ENCODE measurements at regions not wholly inside any gene's neighbourhood (a gene's known extent, or its start where the extent isn't known, plus 50 kb on each side); places are given as distances from the start of the nearest gene placed in this dataset.
"Not testable (repeated sequence)": the region's sequence is repeated elsewhere in the genome, so short reads cannot be mapped to it uniquely, and the experiment has no call there.

DNA sequence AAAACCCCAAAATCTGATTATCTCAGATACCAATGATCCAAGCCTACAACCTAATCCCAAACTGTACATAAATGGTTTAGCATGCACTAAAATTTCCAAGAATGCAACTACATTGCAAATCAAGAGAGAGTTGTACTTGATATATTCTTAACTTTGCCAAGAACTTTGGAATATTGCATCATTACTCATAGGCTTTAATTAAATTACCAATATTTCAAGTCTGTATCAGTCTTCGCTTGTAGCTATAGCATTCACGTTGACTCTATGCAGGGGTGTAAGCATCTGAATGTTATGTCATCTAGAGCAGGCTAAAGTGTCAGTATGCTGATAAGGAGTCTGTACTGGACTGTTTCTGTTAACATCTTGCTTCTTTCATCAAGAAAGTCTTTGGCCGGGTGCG lies 56.3 kb downstream of the FOXI3 start:
- no peak for DNase-seq (ENCODE audit: low read depth in 1 of 2, low spot score in 1 of 2)
- no peak overlapping the region for H3K27ac ChIP-seq (replicated peaks)
- H3K4me3 ChIP-seq (replicated peaks; ENCODE audit: insufficient read depth, low read length): no peak overlapping the region
- TF ChIP-seq GABPA (IDR thresholded peaks at IDR 0.05; ENCODE audit: low read depth): no peak
- no peak for TF ChIP-seq SPI1 (IDR thresholded peaks at IDR 0.05; ENCODE audit: borderline replicate concordance, low read depth)
- no peak for TF ChIP-seq CTCF (IDR thresholded peaks at IDR 0.05; ENCODE audit: insufficient read depth, low read length)
- no peak for TF ChIP-seq POLR2AphosphoS5 (IDR thresholded peaks at IDR 0.05; ENCODE audit: low read depth)
- no peak for TF ChIP-seq REST (IDR thresholded peaks at IDR 0.05; ENCODE audit: insufficient replicate concordance, low read depth)
- H3K27me3 ChIP-seq (ENCODE audit: insufficient read depth, poor library complexity, severe bottlenecking): no peaks in the 10 kb centered on the region

DNA sequence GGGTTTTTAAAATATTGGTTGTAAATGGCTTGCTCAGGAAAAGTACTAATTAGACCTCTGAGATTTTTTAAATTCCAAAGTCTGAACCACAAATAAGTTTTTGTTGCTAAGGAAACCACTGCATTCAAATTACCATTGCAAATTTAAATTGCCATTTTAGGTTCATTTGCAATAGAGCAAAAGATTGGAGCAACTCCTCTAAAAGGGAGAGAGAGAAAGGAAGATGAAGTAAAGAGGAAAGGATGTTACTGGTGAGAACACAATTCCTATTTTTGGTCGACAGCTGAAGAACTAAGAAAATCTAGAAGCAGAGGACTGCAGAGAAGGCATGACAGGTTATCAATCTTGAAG lies 74.9 kb downstream of the FOXI3 start:
- TF ChIP-seq REST (IDR thresholded peaks at IDR 0.05; ENCODE audit: insufficient replicate concordance, low read depth) (no peak), SPI1 (IDR thresholded peaks at IDR 0.05; ENCODE audit: borderline replicate concordance, low read depth) (no peak), CTCF (IDR thresholded peaks at IDR 0.05; ENCODE audit: insufficient read depth, low read length) (no peak), GABPA (IDR thresholded peaks at IDR 0.05; ENCODE audit: low read depth) (no peak), POLR2AphosphoS5 (IDR thresholded peaks at IDR 0.05; ENCODE audit: low read depth) (no peak)

GRCh38 chr2:88372042-88372441 lies 80.5 kb downstream of the FOXI3 start:
- TF ChIP-seq POLR2AphosphoS5 (IDR thresholded peaks at IDR 0.05; ENCODE audit: low read depth) (no peak), SPI1 (IDR thresholded peaks at IDR 0.05; ENCODE audit: borderline replicate concordance, low read depth) (no peak), REST (IDR thresholded peaks at IDR 0.05; ENCODE audit: insufficient replicate concordance, low read depth) (no peak), GABPA (IDR thresholded peaks at IDR 0.05; ENCODE audit: low read depth) (no peak), CTCF (IDR thresholded peaks at IDR 0.05; ENCODE audit: insufficient read depth, low read length) (no peak)
- Histone ChIP-seq H3K27me3 (ENCODE audit: insufficient read depth, poor library complexity, severe bottlenecking) (no peaks in the 10 kb centered on the region), H3K4me3 (replicated peaks; ENCODE audit: insufficient read depth, low read length) (no peak overlapping the region), H3K27ac (replicated peaks) (no peak overlapping the region)
- no peak for DNase-seq (ENCODE audit: low read depth in 1 of 2, low spot score in 1 of 2)

More for the DNA sequence above, 74.9 kb downstream of the FOXI3 start:
- no peak for DNase-seq (ENCODE audit: low read depth in 1 of 2, low spot score in 1 of 2)
- H3K27ac ChIP-seq (replicated peaks): no peak overlapping the region
- H3K27me3 ChIP-seq (ENCODE audit: insufficient read depth, poor library complexity, severe bottlenecking): no peaks in the 10 kb centered on the region
- no peak overlapping the region for H3K4me3 ChIP-seq (replicated peaks; ENCODE audit: insufficient read depth, low read length)

GRCh38 chr2:88365408-88365807 lies 87.1 kb downstream of the FOXI3 start:
- H3K4me3 ChIP-seq (replicated peaks; ENCODE audit: insufficient read depth, low read length); H3K27ac ChIP-seq (replicated peaks); DNase-seq (ENCODE audit: low read depth in 1 of 2, low spot score in 1 of 2); H3K27me3 ChIP-seq (ENCODE audit: insufficient read depth, poor library complexity, severe bottlenecking): not testable (repeated sequence)

Measured in HL-60 (cell line).